Smooth muscle cell (in vitro differentiated cells): ENCODE measurements at regions not wholly inside any gene's neighbourhood (a gene's known extent, or its start where the extent isn't known, plus 50 kb on each side); places are given as distances from the start of the nearest gene placed in this dataset.

Source experiments
- DNase-seq: peaks from one replicate; lab custom pipeline; 2025; ENCODE audit not compliant: unreplicated experiment; lab: John Stamatoyannopoulos, UW
- H2AFZ ChIP-seq: fragments of 200-600 bp; sonication (generic); 2 replicates; pipeline ENCODE4 v1.6.0; 2016; ENCODE audit warnings: antibody characterized with exemption, low read depth, mild to moderate bottlenecking
- H3F3A ChIP-seq: fragments of 200-600 bp; sonication (generic); 2 replicates; pipeline ENCODE4 v1.6.0; 2017; ENCODE audit warnings: antibody characterized with exemption, low read depth
- H3K27ac ChIP-seq: fragments of 200-600 bp; sonication (generic); 2 replicates; pipeline ENCODE4 v1.5.1; 2016; ENCODE audit warnings: low read depth, mild to moderate bottlenecking
- H3K27me3 ChIP-seq: fragments of 200-600 bp; sonication (generic); 2 replicates; pipeline ENCODE4 v1.6.1; 2016; ENCODE audit warnings: low read depth, mild to moderate bottlenecking
- H3K36me3 ChIP-seq: fragments of 200-600 bp; sonication (generic); 2 replicates; pipeline ENCODE4 v1.5.1; 2016; ENCODE audit warnings: low read depth
- H3K4me1 ChIP-seq: fragments of 200-600 bp; sonication (generic); 2 replicates; pipeline ENCODE4 v1.5.1; 2016; ENCODE audit warnings: low read depth
- H3K4me2 ChIP-seq: fragments of 200-600 bp; sonication (generic); 2 replicates; pipeline ENCODE4 v1.6.0; 2016; ENCODE audit warnings: mild to moderate bottlenecking
- H3K4me3 ChIP-seq: fragments of 200-600 bp; sonication (generic); 2 replicates; pipeline ENCODE4 v1.5.1; 2016; ENCODE audit warnings: mild to moderate bottlenecking
- H3K79me2 ChIP-seq: fragments of 200-600 bp; sonication (generic); 2 replicates; pipeline ENCODE4 v1.6.0; 2016; ENCODE audit warnings: low read depth, mild to moderate bottlenecking
- H3K9ac ChIP-seq: fragments of 200-600 bp; sonication (generic); 2 replicates; pipeline ENCODE4 v1.6.0; 2016; ENCODE audit warnings: low read depth
- H3K9me3 ChIP-seq: fragments of 200-600 bp; sonication (generic); replicated peaks from 2 replicates; pipeline ENCODE4 v1.5.1; 2016; ENCODE audit warnings: low read depth
- H4K20me1 ChIP-seq: fragments of 200-600 bp; sonication (generic); 2 replicates; pipeline ENCODE4 v1.6.0; 2016; ENCODE audit warnings: low read depth
- WGBS: methylation state at CpG from one replicate; pipeline ENCODE4 v1.1.7; 2016; ENCODE audit warnings: low lambda C conversion rate; 5-methylcytosine and 5-hydroxymethylcytosine counted together
- TF ChIP-seq, protein P1 (sequence below): fragments of 200-600 bp; sonication (generic); IDR thresholded peaks from 2 replicates; pipeline ENCODE4 v1.5.1; 2017; ENCODE audit warnings: borderline replicate concordance, mild to moderate bottlenecking, antibody characterized with exemption; ENCODE audit not compliant: insufficient read depth, poor library complexity, severe bottlenecking

DNA sequence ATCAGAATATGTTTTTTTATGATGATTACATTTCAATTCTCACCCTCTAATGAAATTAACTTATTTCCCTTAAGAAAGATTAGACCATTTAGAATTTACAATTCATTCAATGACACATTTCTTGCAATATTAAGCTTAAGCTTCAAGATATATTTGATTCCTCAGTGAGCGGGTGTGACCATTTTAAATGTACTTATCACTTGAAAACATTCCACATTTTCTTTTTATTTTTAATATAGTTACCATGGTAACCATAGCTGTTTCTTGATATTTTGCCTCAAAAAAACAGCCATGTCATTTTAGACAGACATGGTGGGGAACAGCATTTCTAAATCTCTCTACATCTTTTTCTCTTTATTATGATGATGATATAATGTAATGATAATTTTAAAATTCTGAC lies 1029.0 kb upstream of the B3GALT2 start:
- H3K4me2 ChIP-seq = no peak overlapping the region
- H3K9ac ChIP-seq = no peak overlapping the region
- no peak overlapping the region for H3K27ac ChIP-seq
- no peak overlapping the region for H3K4me3 ChIP-seq
- no peaks in the 10 kb centered on the region for H3K36me3 ChIP-seq
- H2AFZ ChIP-seq = no peak overlapping the region
- H3K27me3 ChIP-seq = no peaks in the 10 kb centered on the region
- WGBS = 92% methylated on average over 1 of the region's 1 CpG
- DNase-seq = no peak
- TF ChIP-seq, protein P1, sequence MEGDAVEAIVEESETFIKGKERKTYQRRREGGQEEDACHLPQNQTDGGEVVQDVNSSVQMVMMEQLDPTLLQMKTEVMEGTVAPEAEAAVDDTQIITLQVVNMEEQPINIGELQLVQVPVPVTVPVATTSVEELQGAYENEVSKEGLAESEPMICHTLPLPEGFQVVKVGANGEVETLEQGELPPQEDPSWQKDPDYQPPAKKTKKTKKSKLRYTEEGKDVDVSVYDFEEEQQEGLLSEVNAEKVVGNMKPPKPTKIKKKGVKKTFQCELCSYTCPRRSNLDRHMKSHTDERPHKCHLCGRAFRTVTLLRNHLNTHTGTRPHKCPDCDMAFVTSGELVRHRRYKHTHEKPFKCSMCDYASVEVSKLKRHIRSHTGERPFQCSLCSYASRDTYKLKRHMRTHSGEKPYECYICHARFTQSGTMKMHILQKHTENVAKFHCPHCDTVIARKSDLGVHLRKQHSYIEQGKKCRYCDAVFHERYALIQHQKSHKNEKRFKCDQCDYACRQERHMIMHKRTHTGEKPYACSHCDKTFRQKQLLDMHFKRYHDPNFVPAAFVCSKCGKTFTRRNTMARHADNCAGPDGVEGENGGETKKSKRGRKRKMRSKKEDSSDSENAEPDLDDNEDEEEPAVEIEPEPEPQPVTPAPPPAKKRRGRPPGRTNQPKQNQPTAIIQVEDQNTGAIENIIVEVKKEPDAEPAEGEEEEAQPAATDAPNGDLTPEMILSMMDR = no peak
- H3K9me3 ChIP-seq = no peaks in the 10 kb centered on the region
- no peaks in the 10 kb centered on the region for H3F3A ChIP-seq
- no peaks in the 10 kb centered on the region for H4K20me1 ChIP-seq
- no peaks in the 10 kb centered on the region for H3K79me2 ChIP-seq
- H3K4me1 ChIP-seq = no peaks in the 10 kb centered on the region

DNA sequence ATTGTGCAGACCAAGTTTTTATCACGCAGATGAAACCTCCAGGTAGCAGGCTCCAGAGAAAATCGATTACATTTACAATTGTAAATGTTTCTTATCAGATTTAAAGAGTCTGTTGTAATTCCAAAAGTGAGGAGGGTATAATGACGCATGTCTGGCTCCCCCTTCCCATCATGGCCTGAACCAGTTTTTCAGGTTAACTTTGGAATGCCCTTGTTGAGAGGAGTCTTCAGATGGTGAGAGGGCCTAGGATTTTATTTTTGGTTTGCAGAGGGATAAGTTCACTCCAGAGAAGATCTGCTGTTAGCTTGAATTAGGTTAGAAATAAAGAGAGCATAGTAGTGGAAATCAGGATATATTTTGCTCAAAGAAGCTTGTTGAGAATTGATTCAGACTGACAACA lies 1028.3 kb upstream of the B3GALT2 start:
- Histone ChIP-seq H3K4me1 (no peaks in the 10 kb centered on the region), H3F3A (no peaks in the 10 kb centered on the region), H3K9me3 (no peaks in the 10 kb centered on the region), H3K79me2 (no peaks in the 10 kb centered on the region), H3K4me2 (no peak overlapping the region), H3K36me3 (no peaks in the 10 kb centered on the region), H3K4me3 (no peak overlapping the region), H3K27ac (no peak overlapping the region), H4K20me1 (no peaks in the 10 kb centered on the region), H2AFZ (no peak overlapping the region), H3K9ac (no peak overlapping the region), H3K27me3 (no peaks in the 10 kb centered on the region)
- TF ChIP-seq, protein P1 = no peak
- 70% methylated on average over 3 of the region's 3 CpGs for WGBS
- no peak for DNase-seq

DNA sequence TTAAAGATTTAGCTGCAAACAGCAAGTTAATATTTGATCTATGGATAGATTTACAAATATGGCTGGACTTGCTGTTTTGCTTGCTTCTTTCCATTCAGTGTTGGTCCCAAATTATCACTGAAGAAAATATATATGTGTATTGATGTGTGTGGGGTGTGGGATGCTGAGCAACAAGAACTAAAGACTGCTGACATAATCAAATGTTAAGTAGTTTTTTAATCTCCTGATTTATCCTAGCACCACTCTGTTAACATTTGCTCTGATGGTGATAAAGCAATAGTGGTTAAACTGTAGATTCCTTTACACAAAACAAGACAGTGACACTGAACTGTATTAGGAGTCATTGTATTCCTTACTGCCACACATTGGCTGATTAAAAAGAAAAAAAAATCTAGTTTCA lies 1023.5 kb upstream of the B3GALT2 start:
- no peaks in the 10 kb centered on the region for H3K9me3 ChIP-seq
- no peaks in the 10 kb centered on the region for H3K27me3 ChIP-seq
- no peak overlapping the region for H3K4me2 ChIP-seq
- no peaks in the 10 kb centered on the region for H3F3A ChIP-seq
- no peaks in the 10 kb centered on the region for H4K20me1 ChIP-seq
- H3K36me3 ChIP-seq = no peaks in the 10 kb centered on the region
- H3K9ac ChIP-seq = no peak overlapping the region
- no peak overlapping the region for H3K4me3 ChIP-seq
- TF ChIP-seq, protein P1 = no peak
- H2AFZ ChIP-seq = no peak overlapping the region
- H3K27ac ChIP-seq = no peak overlapping the region
- H3K4me1 ChIP-seq = no peaks in the 10 kb centered on the region
- no peak for DNase-seq
- no peaks in the 10 kb centered on the region for H3K79me2 ChIP-seq

DNA sequence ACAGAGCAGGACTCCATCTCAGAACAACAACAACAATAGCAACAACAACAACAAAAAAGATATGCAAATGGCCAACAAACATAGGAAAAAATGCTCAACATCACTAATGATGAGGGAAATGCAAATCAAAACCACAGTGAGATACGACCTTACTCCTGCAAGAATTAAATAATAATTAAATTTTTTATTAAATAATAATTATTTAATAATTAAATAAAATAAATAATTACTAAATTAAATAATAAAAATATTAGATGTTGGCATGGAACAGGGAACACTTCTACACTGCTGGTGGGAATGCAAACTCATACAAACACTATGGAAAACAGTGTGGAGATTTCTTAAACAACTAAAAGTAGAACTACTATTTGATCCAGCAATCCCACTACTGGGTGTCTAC lies 1022.3 kb upstream of the B3GALT2 start:
- Histone ChIP-seq H3K4me3 (no peak overlapping the region), H3K9me3 (no peaks in the 10 kb centered on the region), H3K27me3 (no peaks in the 10 kb centered on the region), H3K36me3 (no peaks in the 10 kb centered on the region), H3K4me2 (no peak overlapping the region), H3K4me1 (no peaks in the 10 kb centered on the region), H2AFZ (no peak overlapping the region), H3K27ac (no peak overlapping the region), H3F3A (no peaks in the 10 kb centered on the region), H4K20me1 (no peaks in the 10 kb centered on the region), H3K79me2 (no peaks in the 10 kb centered on the region), H3K9ac (no peak overlapping the region)
- TF ChIP-seq, protein P1 = no peak
- DNase-seq = no peak
- 76% methylated on average over 1 of the region's 1 CpG for WGBS
